ENCODE measurements at regions not wholly inside any gene's neighbourhood (a gene's known extent, or its start where the extent isn't known, plus 50 kb on each side); places are given as distances from the start of the nearest gene placed in this dataset.

- intact Hi-C loops (cut with micrococcal nuclease; ENCODE audit: unreplicated experiment), result no loop called here
- Histone ChIP-seq H3K4me2 (ENCODE audit: low read depth, low read length) (no peak overlapping the region), H3K4me3 (replicated peaks in 1 of 3; ENCODE audit: insufficient read depth in 1 of 3, low read depth in 2 of 3, low read length in 3 of 3) (no peak overlapping the region), H3K9ac (ENCODE audit: insufficient read depth, low read depth, low read length) (no peak overlapping the region), H2AFZ (ENCODE audit: low read length) (no peak overlapping the region), H3K27me3 (ENCODE audit: control insufficient read depth in 1 of 2, insufficient read depth in 2 of 2, low read length in 2 of 2) (no peaks in the 10 kb centered on the region), H3K4me1 (ENCODE audit: insufficient read depth, low read length) (no peaks in the 10 kb centered on the region), H4K20me1 (ENCODE audit: insufficient read depth, low read length) (no peaks in the 10 kb centered on the region), H3K36me3 (replicated peaks in 1 of 2; ENCODE audit: control insufficient read depth in 1 of 2, insufficient read depth in 2 of 2, low read length in 2 of 2) (no peaks in the 10 kb centered on the region), H3K79me2 (ENCODE audit: insufficient read depth, low read length) (no peaks in the 10 kb centered on the region), H3K27ac (ENCODE audit: extremely low read length, insufficient read depth, low read length) (no peak overlapping the region), H3K9me3 (ENCODE audit: low read length) (no peaks in the 10 kb centered on the region)
- in situ Hi-C loops (cut with HindIII; ENCODE audit: extremely low pct_ligation_motif_present, low pct_unique_long_range_greater_than_20kb), result no loop called here
- FAIRE-seq, result no peak
- WGBS (ENCODE audit: low lambda C conversion rate), result 6% methylated on average over 4 of the region's 4 CpGs
- ChIA-PET POLR2A (no interaction called here), CTCF (ENCODE audit: low intra/inter-chr PET ratio, low total read pairs) (no interaction called here)
- TF ChIP-seq FOXK2 (IDR thresholded peaks at IDR 0.05), result no peak
- TF ChIP-seq SKIL (CRISPR knock-in tag; IDR thresholded peaks at IDR 0.05; ENCODE audit: borderline replicate concordance), result no peak
- TF ChIP-seq SP140L (CRISPR knock-in tag; IDR thresholded peaks at IDR 0.05; ENCODE audit: borderline replicate concordance), result no peak
- TF ChIP-seq NR2F1 (CRISPR knock-in tag; IDR thresholded peaks at IDR 0.05), result no peak
- TF ChIP-seq SETDB1 (CRISPR knock-in tag; IDR thresholded peaks at IDR 0.05; ENCODE audit: borderline replicate concordance), result no peak
- no peak for TF ChIP-seq ZNF292 (CRISPR knock-in tag; IDR thresholded peaks at IDR 0.05; ENCODE audit: borderline replicate concordance, low read depth)
- TF ChIP-seq RBFOX2 (IDR thresholded peaks at IDR 0.05; ENCODE audit: low read depth, low read length), result no peak
- TF ChIP-seq ZNF792 (CRISPR knock-in tag; IDR thresholded peaks at IDR 0.05), result no peak
- TF ChIP-seq CTCF (CRISPR knock-in tag; IDR thresholded peaks at IDR 0.05), result no peak
- no peak for TF ChIP-seq ZFYVE20 (CRISPR knock-in tag; IDR thresholded peaks at IDR 0.05; ENCODE audit: borderline replicate concordance, low read depth)
- TF ChIP-seq MXI1 (IDR thresholded peaks at IDR 0.05; ENCODE audit: borderline replicate concordance, low read depth, low read length), result no peak
- no peak for TF ChIP-seq E2F2 (CRISPR knock-in tag; IDR thresholded peaks at IDR 0.05; ENCODE audit: borderline replicate concordance)
- no peak for TF ChIP-seq ZNF33A (CRISPR knock-in tag; IDR thresholded peaks at IDR 0.05; ENCODE audit: borderline replicate concordance)
- no peak for DNase-seq (ENCODE audit: low spot score)
- no TSS peak for BruUV-seq (replicated peaks)
- ATAC-seq, result no peak
Observed at GRCh38 chr9:28272127-28272526, 698.8 kb upstream of the C9orf72 start.
